ENCODE measurements at regions not wholly inside any gene's neighbourhood (a gene's known extent, or its start where the extent isn't known, plus 50 kb on each side); places are given as distances from the start of the nearest gene placed in this dataset.

DNA sequence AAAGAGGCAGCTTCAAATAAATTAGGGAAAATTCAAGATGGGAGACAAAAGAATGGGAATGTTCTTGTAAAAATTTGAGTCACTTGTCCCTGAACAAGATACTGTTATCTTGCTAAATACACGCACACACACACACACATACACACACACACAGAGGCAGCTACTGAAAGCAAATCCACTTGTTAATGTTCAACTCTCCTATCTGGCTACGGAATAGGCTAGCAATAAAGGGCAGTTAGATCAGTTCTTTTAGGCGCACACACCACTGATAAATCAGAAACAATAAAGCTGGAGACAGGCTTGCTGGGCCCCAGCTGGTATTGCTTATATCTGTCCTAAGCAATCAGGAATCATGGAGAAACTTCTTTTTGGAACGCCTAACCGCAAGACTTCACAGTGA, 461.6 kb downstream of the BCL11A start:
- no peak overlapping the region for H2AFZ ChIP-seq (ENCODE audit: low read depth, low read length)
- H3K4me1 ChIP-seq (ENCODE audit: low read length): peaks cover 3% of the 10 kb centered on the region

DNA sequence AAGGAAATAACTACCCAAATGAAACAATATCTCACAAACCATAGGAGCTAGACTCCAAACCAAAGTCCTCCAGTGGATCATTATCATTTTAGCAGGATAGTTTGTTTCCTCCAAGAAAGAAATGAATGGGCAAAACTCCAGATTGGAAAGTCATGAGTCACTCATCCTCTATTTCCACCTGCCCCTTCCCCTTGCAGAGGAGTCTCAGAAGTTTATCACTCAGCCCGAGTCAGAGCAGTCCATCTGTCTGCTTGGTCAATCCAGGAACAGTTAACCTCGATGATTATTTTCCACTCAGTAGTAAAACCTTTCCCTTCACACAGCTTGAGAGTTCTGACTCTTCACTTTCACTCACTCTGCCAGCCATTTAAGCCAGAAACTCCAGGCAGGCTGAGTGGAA, 462.2 kb downstream of the BCL11A start:
- Histone ChIP-seq H3K36me3 (replicated peaks; ENCODE audit: low read depth, low read length) (no peaks in the 10 kb centered on the region), H3K9me3 (ENCODE audit: insufficient read depth, low read length) (no peaks in the 10 kb centered on the region), H3K4me1 (ENCODE audit: low read length) (no peaks in the 10 kb centered on the region), H3K4me3 (ENCODE audit: low read length) (no peak overlapping the region), H4K20me1 (ENCODE audit: insufficient read depth, low read length) (no peaks in the 10 kb centered on the region), H3K9ac (ENCODE audit: low read length) (no peak overlapping the region), H3K27me3 (ENCODE audit: low read depth, low read length) (no peaks in the 10 kb centered on the region), H3K79me2 (ENCODE audit: low read length) (no peaks in the 10 kb centered on the region), H3K4me2 (ENCODE audit: low read length) (no peak overlapping the region), H3K27ac (ENCODE audit: low read length) (no peak overlapping the region), H2AFZ (ENCODE audit: low read depth, low read length) (no peak overlapping the region)
- no peak for TF ChIP-seq EZH2phosphoT487 (IDR thresholded peaks at IDR 0.05; ENCODE audit: low read depth)
- TF ChIP-seq, protein P1, sequence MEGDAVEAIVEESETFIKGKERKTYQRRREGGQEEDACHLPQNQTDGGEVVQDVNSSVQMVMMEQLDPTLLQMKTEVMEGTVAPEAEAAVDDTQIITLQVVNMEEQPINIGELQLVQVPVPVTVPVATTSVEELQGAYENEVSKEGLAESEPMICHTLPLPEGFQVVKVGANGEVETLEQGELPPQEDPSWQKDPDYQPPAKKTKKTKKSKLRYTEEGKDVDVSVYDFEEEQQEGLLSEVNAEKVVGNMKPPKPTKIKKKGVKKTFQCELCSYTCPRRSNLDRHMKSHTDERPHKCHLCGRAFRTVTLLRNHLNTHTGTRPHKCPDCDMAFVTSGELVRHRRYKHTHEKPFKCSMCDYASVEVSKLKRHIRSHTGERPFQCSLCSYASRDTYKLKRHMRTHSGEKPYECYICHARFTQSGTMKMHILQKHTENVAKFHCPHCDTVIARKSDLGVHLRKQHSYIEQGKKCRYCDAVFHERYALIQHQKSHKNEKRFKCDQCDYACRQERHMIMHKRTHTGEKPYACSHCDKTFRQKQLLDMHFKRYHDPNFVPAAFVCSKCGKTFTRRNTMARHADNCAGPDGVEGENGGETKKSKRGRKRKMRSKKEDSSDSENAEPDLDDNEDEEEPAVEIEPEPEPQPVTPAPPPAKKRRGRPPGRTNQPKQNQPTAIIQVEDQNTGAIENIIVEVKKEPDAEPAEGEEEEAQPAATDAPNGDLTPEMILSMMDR (IDR thresholded peaks at IDR 0.05; ENCODE audit: low read depth, low read length): no peak

More for the DNA sequence above, 461.6 kb downstream of the BCL11A start:
- TF ChIP-seq, protein P1 (IDR thresholded peaks at IDR 0.05; ENCODE audit: low read depth, low read length): no peak
- TF ChIP-seq EZH2phosphoT487 (IDR thresholded peaks at IDR 0.05; ENCODE audit: low read depth): no peak
- H3K9ac ChIP-seq (ENCODE audit: low read length): no peak overlapping the region
- no peak overlapping the region for H3K27ac ChIP-seq (ENCODE audit: low read length)
- H3K36me3 ChIP-seq (replicated peaks; ENCODE audit: low read depth, low read length): no peaks in the 10 kb centered on the region
- no peaks in the 10 kb centered on the region for H4K20me1 ChIP-seq (ENCODE audit: insufficient read depth, low read length)
- H3K9me3 ChIP-seq (ENCODE audit: insufficient read depth, low read length): no peaks in the 10 kb centered on the region
- H3K4me2 ChIP-seq (ENCODE audit: low read length): no peak overlapping the region
- no peak overlapping the region for H3K4me3 ChIP-seq (ENCODE audit: low read length)
- no peaks in the 10 kb centered on the region for H3K79me2 ChIP-seq (ENCODE audit: low read length)
- H3K27me3 ChIP-seq (ENCODE audit: low read depth, low read length): no peaks in the 10 kb centered on the region

DNA sequence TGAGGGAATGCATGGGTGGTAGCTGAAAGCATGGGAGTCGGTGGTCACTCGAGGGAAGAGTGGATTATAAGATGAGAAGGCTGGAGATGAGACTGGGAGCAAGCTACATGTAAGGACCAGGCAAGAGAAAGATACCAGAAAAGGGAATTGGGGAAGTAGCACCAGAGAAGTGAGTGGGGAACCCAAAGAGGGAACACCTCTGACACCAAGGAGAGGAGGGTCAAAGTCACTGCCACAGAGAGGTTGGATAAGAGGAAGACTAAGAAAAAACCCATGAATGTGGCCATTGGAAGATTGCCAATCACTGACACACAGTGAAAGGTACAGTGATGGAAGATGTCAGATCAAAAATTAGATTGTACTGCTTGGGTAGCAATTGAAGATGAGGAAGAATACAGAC, 473.9 kb downstream of the BCL11A start:
- TF ChIP-seq, protein P1 (IDR thresholded peaks at IDR 0.05; ENCODE audit: low read depth, low read length): no peak
- no peak for TF ChIP-seq EZH2phosphoT487 (IDR thresholded peaks at IDR 0.05; ENCODE audit: low read depth)

DNA sequence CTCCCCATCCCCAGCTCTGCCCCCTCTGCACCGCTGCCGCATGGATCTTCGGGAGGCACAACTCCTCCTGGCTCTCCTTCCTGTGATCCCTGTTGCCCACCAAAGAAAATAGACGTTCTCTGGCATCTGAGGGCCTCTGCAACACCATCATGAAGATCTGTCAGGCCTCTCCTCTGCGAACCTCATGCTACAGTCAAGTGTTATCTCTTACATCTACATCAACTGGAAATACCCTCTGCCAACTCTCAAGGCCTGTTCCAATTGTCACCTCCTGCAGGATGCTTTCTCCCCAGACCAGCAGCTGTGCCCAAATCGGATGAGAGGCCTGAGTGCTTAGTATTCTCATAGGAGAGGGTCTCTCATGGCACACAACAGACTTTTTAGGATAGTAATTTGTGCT, 478.4 kb downstream of the BCL11A start:
- Histone ChIP-seq H3K4me3 (ENCODE audit: low read length) (no peak overlapping the region), H3K27ac (ENCODE audit: low read length) (no peak overlapping the region), H3K9ac (ENCODE audit: low read length) (no peak overlapping the region), H3K79me2 (ENCODE audit: low read length) (no peaks in the 10 kb centered on the region), H3K36me3 (replicated peaks; ENCODE audit: low read depth, low read length) (no peaks in the 10 kb centered on the region), H3K27me3 (ENCODE audit: low read depth, low read length) (no peaks in the 10 kb centered on the region), H3K4me1 (ENCODE audit: low read length) (peaks cover 3% of the 10 kb centered on the region; the same call in 1 of the 2 replicates), H2AFZ (ENCODE audit: low read depth, low read length) (no peak overlapping the region), H4K20me1 (ENCODE audit: insufficient read depth, low read length) (no peaks in the 10 kb centered on the region), H3K9me3 (ENCODE audit: insufficient read depth, low read length) (no peaks in the 10 kb centered on the region), H3K4me2 (ENCODE audit: low read length) (no peak overlapping the region)
- TF ChIP-seq, protein P1 (IDR thresholded peaks at IDR 0.05; ENCODE audit: low read depth, low read length): no peak
- no peak for TF ChIP-seq EZH2phosphoT487 (IDR thresholded peaks at IDR 0.05; ENCODE audit: low read depth)

More for the DNA sequence above, 473.9 kb downstream of the BCL11A start:
- no peak overlapping the region for H3K27ac ChIP-seq (ENCODE audit: low read length)
- H2AFZ ChIP-seq (ENCODE audit: low read depth, low read length): no peak overlapping the region
- H3K27me3 ChIP-seq (ENCODE audit: low read depth, low read length): no peaks in the 10 kb centered on the region
- H3K79me2 ChIP-seq (ENCODE audit: low read length): no peaks in the 10 kb centered on the region
- no peak overlapping the region for H3K9ac ChIP-seq (ENCODE audit: low read length)
- no peak overlapping the region for H3K4me2 ChIP-seq (ENCODE audit: low read length)
- H4K20me1 ChIP-seq (ENCODE audit: insufficient read depth, low read length): no peaks in the 10 kb centered on the region
- H3K9me3 ChIP-seq (ENCODE audit: insufficient read depth, low read length): no peaks in the 10 kb centered on the region
- no peak overlapping the region for H3K4me3 ChIP-seq (ENCODE audit: low read length)
- no peaks in the 10 kb centered on the region for H3K36me3 ChIP-seq (replicated peaks; ENCODE audit: low read depth, low read length)
- no peaks in the 10 kb centered on the region for H3K4me1 ChIP-seq (ENCODE audit: low read length)

Data from OCI-LY3 (cell line).